GM12878 (cell line): ENCODE measurements at regions not wholly inside any gene's neighbourhood (a gene's known extent, or its start where the extent isn't known, plus 50 kb on each side); places are given as distances from the start of the nearest gene placed in this dataset.
A peak's percentile ranks its signal among the peaks of the same experiment; 100 is the strongest.

Source experiments
- ATAC-seq: fragments of 200-7000 bp; cut with Tn5 transposase; 3 replicates; pipeline ENCODE4 v1.9.1; 2020; ENCODE audit warnings: mild to moderate bottlenecking, moderate library complexity
- BruUV-seq: library from RNA; stranded (reverse); fragments of 400-500 nt; replicated peaks from 2 replicates; lab custom pipeline; 2021; lab: Mats Ljungman, UMichigan
- CTCF ChIA-PET: fragments of 300-600 bp; sonication (Branson Sonifier 250); formaldehyde crosslinking; extraction: SDS; loops from one replicate; lab custom pipeline; 2021; ENCODE audit warnings: inconsistent platforms; lab: Yijun Ruan, JAX
- POLR2A ChIA-PET: fragments of 350-600 bp; formaldehyde crosslinking; extraction: SDS; loops from one replicate; lab custom pipeline; 2021; ENCODE audit warnings: inconsistent platforms; lab: Charles Lee
- RAD21 ChIA-PET: fragments of 300-600 bp; sonication (Branson Sonifier 250); formaldehyde crosslinking; loops from one replicate; lab custom pipeline; 2023; ENCODE audit warnings: antibody characterized with exemption; ENCODE audit not compliant: unreplicated experiment; lab: Charles Lee
- SMC1A ChIA-PET: fragments of 300-600 bp; sonication (Branson Sonifier 250); formaldehyde crosslinking; loops from one replicate; lab custom pipeline; 2023; ENCODE audit not compliant: unreplicated experiment, uncharacterized antibody; lab: Charles Lee
- DNase-seq: peaks from one replicate; pipeline ENCODE4 v3.0.0-alpha.2; 2011; ENCODE audit warnings: low read depth, low spot score
- FAIRE-seq: peaks from 3 replicates; lab custom pipeline; 2011; peaks lifted over from hg19 to GRCh38; lab: Jason Lieb, UNC
- H2AFZ ChIP-seq: 2 replicates; pipeline ENCODE4 v1.6.0; 2011; ENCODE audit warnings: low read depth, low read length, control low read depth; ENCODE audit not compliant: control insufficient read depth
- H3K27ac ChIP-seq: 2 replicates; pipeline ENCODE4 v1.5.1; 2011; ENCODE audit warnings: control low read depth; ENCODE audit not compliant: control insufficient read depth, insufficient read depth
- H3K27me3 ChIP-seq, 2 experiments: replicated peaks in 1 of 2; 2 replicates each; pipeline versions ENCODE4 v1.6.0 to v1.6.1; 2011; ENCODE audit warnings: low read length in 1 of 2; ENCODE audit not compliant: control insufficient read depth in 2 of 2, insufficient read depth in 2 of 2
- H3K36me3 ChIP-seq, 2 experiments: 2 replicates each; pipeline ENCODE4 v1.5.1; 2011; ENCODE audit warnings: low read length in 1 of 2; ENCODE audit not compliant: control insufficient read depth in 2 of 2, insufficient read depth in 2 of 2
- H3K4me1 ChIP-seq: 2 replicates; pipeline ENCODE4 v1.6.1; 2011; ENCODE audit warnings: mild to moderate bottlenecking, low read length, moderate library complexity, mixed read lengths; ENCODE audit not compliant: control insufficient read depth, insufficient read depth
- H3K4me2 ChIP-seq: 2 replicates; pipeline ENCODE4 v1.6.0; 2011; ENCODE audit warnings: control low read depth; ENCODE audit not compliant: control insufficient read depth, insufficient read depth
- H3K4me3 ChIP-seq: fragments of 200-600 bp; sonication (generic); 2 replicates; pipeline ENCODE4 v1.5.1; 2016
- H3K79me2 ChIP-seq: 2 replicates; pipeline ENCODE4 v1.6.0; 2011; ENCODE audit warnings: low read length; ENCODE audit not compliant: control insufficient read depth, insufficient read depth
- H3K9ac ChIP-seq: 2 replicates; pipeline ENCODE4 v1.8.0; 2011; ENCODE audit warnings: low read length, control low read depth, mixed read lengths; ENCODE audit not compliant: control insufficient read depth, insufficient read depth
- H3K9me3 ChIP-seq: replicated peaks from 3 replicates; pipeline ENCODE4 v1.5.1; 2011; ENCODE audit warnings: mild to moderate bottlenecking, low read length; ENCODE audit not compliant: control insufficient read depth, insufficient read depth
- H4K20me1 ChIP-seq: 2 replicates; pipeline ENCODE4 v1.6.0; 2011; ENCODE audit not compliant: control insufficient read depth, insufficient read depth
- DPF2 ChIP-seq: fragments of 450-650 bp; IDR thresholded peaks from 2 replicates; pipeline ENCODE4 v1.6.1; 2017; ENCODE audit warnings: mild to moderate bottlenecking
- ETV6 ChIP-seq, 2 experiments: fragments of 450-650 bp in 1 of 2; IDR thresholded peaks in 1 of 2; conservative IDR thresholded peaks in 1 of 2; 2 replicates each; pipeline ENCODE4 v1.6.1; 2014; ENCODE audit warnings: antibody characterized with exemption in 1 of 2, borderline replicate concordance in 1 of 2, low read depth in 1 of 2, mild to moderate bottlenecking in 1 of 2, moderate library complexity in 1 of 2
- EZH2 ChIP-seq: IDR thresholded peaks from 2 replicates; pipeline ENCODE4 v1.6.1; 2012; ENCODE audit warnings: low read depth, mild to moderate bottlenecking, control low read depth, inconsistent platforms, low read length, borderline replicate concordance; ENCODE audit not compliant: control insufficient read depth
- MLLT1 ChIP-seq: fragments of 450-650 bp; IDR thresholded peaks from 2 replicates; pipeline ENCODE4 v1.6.1; 2016; ENCODE audit warnings: mild to moderate bottlenecking
- MTA3 ChIP-seq: IDR thresholded peaks from 2 replicates; pipeline ENCODE4 v1.6.1; 2012; ENCODE audit warnings: low read length, inconsistent platforms, borderline replicate concordance
- NR2F1 ChIP-seq: fragments of 450-650 bp; conservative IDR thresholded peaks from 2 replicates; pipeline ENCODE4 v1.6.1; 2017; ENCODE audit warnings: mild to moderate bottlenecking
- NRF1 ChIP-seq: conservative IDR thresholded peaks from 2 replicates; pipeline ENCODE4 v1.6.1; 2011; ENCODE audit warnings: mild to moderate bottlenecking, low read depth, low read length, improper control_type of control experiment
- PRDM15 ChIP-seq: fragments of 450-650 bp; formaldehyde crosslinking; IDR thresholded peaks from 2 replicates; pipeline ENCODE4 v1.4.0; 2020; ENCODE audit warnings: mild to moderate bottlenecking, moderate library complexity
- TBL1XR1 ChIP-seq: IDR thresholded peaks from 2 replicates; pipeline ENCODE4 v1.6.1; 2012; ENCODE audit warnings: low read depth, low read length, improper control_type of control experiment
- WGBS: methylation state at CpG from one replicate; pipeline ENCODE4 v1.1.6; 2016; ENCODE audit warnings: low lambda C conversion rate; ENCODE audit not compliant: insufficient replicate concordance, insufficient coverage; ENCODE audit errors: missing lambda C conversion rate; 5-methylcytosine and 5-hydroxymethylcytosine counted together
- in situ Hi-C: fragments of 300-500 bp; cut with MboI; formaldehyde crosslinking; loops from 9 replicates; pipeline ENCODE4 v1.14.3; 2018; ENCODE audit warnings: mixed read lengths
- intact Hi-C: fragments of 100-400 bp; cut with micrococcal nuclease; formaldehyde crosslinking; loops from one replicate; pipeline ENCODE4 v1.14.2; 2022; ENCODE audit not compliant: unreplicated experiment

- Histone ChIP-seq H3K4me1 (no peaks in the 10 kb centered on the region), H4K20me1 (no peaks in the 10 kb centered on the region), H3K9me3 (no peaks in the 10 kb centered on the region), H3K4me2 (no peak overlapping the region), H3K79me2 (no peaks in the 10 kb centered on the region), H3K27me3 (no peaks in the 10 kb centered on the region), H3K4me3 (no peak overlapping the region), H3K27ac (no peak overlapping the region), H3K36me3 (no peaks in the 10 kb centered on the region), H3K9ac (no peak overlapping the region), H2AFZ (no peak overlapping the region)
- no peak for TF ChIP-seq MLLT1
- TF ChIP-seq NR2F1: peak; percentile 89
- ChIA-PET SMC1A (no interaction called here), CTCF (no interaction called here), RAD21 (no interaction called here), POLR2A (no interaction called here)
- intact Hi-C loops: no loop called here
- ATAC-seq (peak; percentile 56), DNase-seq (no peak), FAIRE-seq (no peak)
- 50% methylated on average over 1 of the region's 1 CpG for WGBS
- in situ Hi-C loops: no loop called here
- BruUV-seq: no TSS peak
Measured at GRCh38 chr10:105914432-105914831, 1250.1 kb downstream of the SORCS1 start.

GRCh38 chr10:105908701-105909100 is 1255.8 kb downstream of the SORCS1 start:
- no peaks in the 10 kb centered on the region for H3K36me3 ChIP-seq
- in situ Hi-C loops (no loop called here), intact Hi-C loops (no loop called here)
- no peak overlapping the region for H3K4me3 ChIP-seq
- no peak overlapping the region for H3K9ac ChIP-seq
- H3K27ac ChIP-seq: no peak overlapping the region
- ChIA-PET CTCF (interaction anchor here (1.3 kb wide), 1 partner anchor 9 kb away, joined by 5 read pairs; no protein-coding TSS in a partner anchor), RAD21 (no interaction called here), SMC1A (interaction anchor here (0.8 to 1.8 kb wide), 5 partner anchors 11 to 44 kb away, joined by 3 to 5 read pairs (median 4); no protein-coding TSS in a partner anchor), POLR2A (no interaction called here)
- H3K79me2 ChIP-seq: no peaks in the 10 kb centered on the region
- BruUV-seq: no TSS peak
- ATAC-seq: no peak
- no peaks in the 10 kb centered on the region for H4K20me1 ChIP-seq
- H3K4me1 ChIP-seq: no peaks in the 10 kb centered on the region
- no peak overlapping the region for H2AFZ ChIP-seq
- 6% methylated on average over 1 of the region's 1 CpG for WGBS
- FAIRE-seq: no peak
- no peaks in the 10 kb centered on the region for H3K27me3 ChIP-seq
- no peak overlapping the region for H3K4me2 ChIP-seq
- no peak for DNase-seq
- H3K9me3 ChIP-seq: no peaks in the 10 kb centered on the region
- TF ChIP-seq NRF1 (no peak), MTA3 (no peak), ETV6 (conservative IDR thresholded peaks at IDR 0.05 in 1 of 2, IDR thresholded peaks at IDR 0.05 in 1 of 2; ENCODE audit: borderline replicate concordance in 1 of 2, low read depth in 1 of 2) (no peak), DPF2 (no peak), PRDM15 (CRISPR knock-in tag) (no peak), EZH2 (no peak), TBL1XR1 (no peak)
